RWPE2 (cell line): ENCODE measurements at regions not wholly inside any gene's neighbourhood (a gene's known extent, or its start where the extent isn't known, plus 50 kb on each side); places are given as distances from the start of the nearest gene placed in this dataset.

ENCODE experiments used
- ATAC-seq: fragments of 200-7000 bp; cut with Tn5 transposase; 3 replicates; pipeline ENCODE4 v1.9.1; 2021; ENCODE audit warnings: low read depth
- DNase-seq: peaks from one replicate; pipeline ENCODE4 v3.0.0-alpha.2; 2020; ENCODE audit warnings: low spot score
- H3K27ac ChIP-seq: fragments of 450-650 bp; 2 replicates; pipeline ENCODE4 v1.5.1; 2017; ENCODE audit warnings: mild to moderate bottlenecking; ENCODE audit not compliant: poor library complexity, severe bottlenecking
- H3K27me3 ChIP-seq: fragments of 250-450 bp; sonication (Bioruptor Pico); 2 replicates; pipeline ENCODE4 v1.5.1; 2021; ENCODE audit warnings: mild to moderate bottlenecking, moderate library complexity; ENCODE audit not compliant: insufficient read depth, poor library complexity, severe bottlenecking
- H3K36me3 ChIP-seq: fragments of 250-450 bp; sonication (Bioruptor Pico); 2 replicates; pipeline ENCODE4 v1.5.1; 2020; ENCODE audit warnings: low read depth, mild to moderate bottlenecking, moderate library complexity
- H3K4me1 ChIP-seq: fragments of 250-450 bp; sonication (Bioruptor Pico); 2 replicates; pipeline ENCODE4 v1.5.1; 2021; ENCODE audit warnings: mild to moderate bottlenecking, moderate library complexity; ENCODE audit not compliant: insufficient read depth, poor library complexity, severe bottlenecking
- H3K4me3 ChIP-seq: fragments of 250-450 bp; sonication (Bioruptor Pico); 2 replicates; pipeline ENCODE4 v1.5.1; 2021; ENCODE audit warnings: mild to moderate bottlenecking, moderate library complexity; ENCODE audit not compliant: severe bottlenecking
- H3K9me3 ChIP-seq: fragments of 250-450 bp; sonication (Bioruptor Pico); 2 replicates; pipeline ENCODE4 v1.5.1; 2021; ENCODE audit warnings: mild to moderate bottlenecking, moderate library complexity; ENCODE audit not compliant: severe bottlenecking
- CTCF ChIP-seq: fragments of 450-650 bp; IDR thresholded peaks from one replicate; pipeline ENCODE4 v1.5.1; 2017; ENCODE audit warnings: mild to moderate bottlenecking, moderate library complexity; ENCODE audit not compliant: poor library complexity, severe bottlenecking

DNA sequence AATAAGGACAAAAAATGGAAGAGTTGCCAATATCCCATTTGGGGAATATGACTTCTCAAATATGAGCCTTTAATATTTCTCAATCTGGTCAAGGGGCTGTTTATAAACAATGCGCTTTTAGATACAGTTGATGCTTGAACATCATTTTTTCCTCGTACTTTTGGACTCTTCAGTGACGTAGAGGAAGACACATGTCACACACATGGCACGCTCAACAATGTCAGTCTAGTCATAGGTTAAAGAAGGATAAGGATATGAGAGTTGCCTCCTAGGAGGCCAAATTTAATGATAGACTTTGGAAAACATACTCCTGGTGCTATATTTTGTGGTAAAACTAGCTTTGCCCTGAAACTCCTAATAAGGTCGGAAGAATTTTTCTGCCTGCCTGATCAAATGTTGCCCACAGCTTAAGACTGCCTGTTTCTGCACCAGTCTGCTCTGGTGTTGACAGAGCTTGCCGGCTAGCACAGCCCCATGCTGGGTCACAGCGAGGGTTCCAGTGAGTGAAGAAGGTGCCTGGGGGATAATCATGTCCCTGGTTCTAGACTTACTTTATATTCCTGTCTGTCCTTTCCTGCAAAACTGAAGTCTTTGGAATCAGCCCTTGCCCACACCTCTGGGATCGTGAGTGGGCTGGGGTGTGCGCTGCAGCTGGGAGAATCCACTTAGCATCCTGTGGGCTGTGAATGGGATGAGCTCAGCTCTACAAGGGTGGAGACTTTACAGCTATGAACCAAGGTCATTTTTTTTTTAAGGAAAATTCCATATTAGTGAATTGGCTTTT, 230.8 kb upstream of the IRX4 start:
- Histone ChIP-seq H3K27me3 (peaks cover 20% of the 10 kb centered on the region), H3K4me3 (no peak overlapping the region), H3K27ac (no peak overlapping the region)

DNA sequence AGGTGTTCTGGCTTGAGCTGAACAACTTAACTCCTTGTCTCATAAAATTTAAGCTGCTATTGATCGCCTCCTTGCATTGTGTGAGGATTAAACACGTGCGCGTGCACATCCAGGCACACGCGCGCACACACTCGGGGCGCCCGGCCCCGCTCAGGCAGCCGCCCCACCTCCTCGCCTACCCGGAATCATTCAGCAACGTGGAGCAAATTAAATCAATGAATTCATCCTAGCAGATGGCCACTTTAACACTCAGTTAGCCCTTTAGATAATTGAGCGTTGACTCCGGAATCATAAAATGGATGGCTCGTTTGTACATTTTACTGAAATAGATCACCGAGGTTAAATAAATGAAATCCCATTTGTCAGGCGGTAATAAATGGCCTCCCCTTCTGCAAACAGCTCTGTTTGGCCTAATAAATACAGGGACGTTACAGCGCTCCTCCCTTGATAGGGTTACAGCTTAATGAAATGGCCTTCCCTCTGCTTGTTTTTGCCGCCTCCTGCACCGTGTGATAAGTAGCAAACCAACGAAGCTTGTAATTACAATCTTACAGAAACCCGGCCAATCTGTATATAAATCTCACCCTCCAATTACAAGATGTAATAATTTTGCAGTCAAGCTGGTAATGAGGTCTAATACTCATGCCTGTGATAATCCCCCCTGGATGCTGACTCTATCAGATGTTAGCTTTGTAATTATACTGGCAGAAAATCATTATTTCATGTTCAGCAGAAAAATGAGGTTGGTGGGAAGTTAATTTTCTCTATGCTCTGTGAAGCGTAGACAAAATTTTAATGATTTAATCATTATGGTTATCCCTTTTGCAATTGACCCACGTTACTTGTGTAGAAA, 229.7 kb upstream of the IRX4 start:
- H3K27me3 ChIP-seq: peaks cover 20% of the 10 kb centered on the region
- ATAC-seq: no peak
- H3K9me3 ChIP-seq: no peaks in the 10 kb centered on the region
- DNase-seq: no peak
- no peaks in the 10 kb centered on the region for H3K36me3 ChIP-seq
- no peak for TF ChIP-seq CTCF
- no peaks in the 10 kb centered on the region for H3K4me1 ChIP-seq
- no peak overlapping the region for H3K27ac ChIP-seq
- no peak overlapping the region for H3K4me3 ChIP-seq

More for the DNA sequence above, 230.8 kb upstream of the IRX4 start:
- no peaks in the 10 kb centered on the region for H3K4me1 ChIP-seq
- no peaks in the 10 kb centered on the region for H3K36me3 ChIP-seq
- TF ChIP-seq CTCF: no peak
- DNase-seq (no peak), ATAC-seq (no peak)
- no peaks in the 10 kb centered on the region for H3K9me3 ChIP-seq

GRCh38 chr5:2111569-2112105, 228.9 kb upstream of the IRX4 start:
- Histone ChIP-seq H3K9me3 (no peaks in the 10 kb centered on the region), H3K27me3 (peaks cover 25% of the 10 kb centered on the region), H3K27ac (no peak overlapping the region), H3K4me1 (no peaks in the 10 kb centered on the region), H3K36me3 (no peaks in the 10 kb centered on the region), H3K4me3 (no peak overlapping the region)
- DNase-seq: no peak
- TF ChIP-seq CTCF: no peak
- ATAC-seq: no peak

DNA sequence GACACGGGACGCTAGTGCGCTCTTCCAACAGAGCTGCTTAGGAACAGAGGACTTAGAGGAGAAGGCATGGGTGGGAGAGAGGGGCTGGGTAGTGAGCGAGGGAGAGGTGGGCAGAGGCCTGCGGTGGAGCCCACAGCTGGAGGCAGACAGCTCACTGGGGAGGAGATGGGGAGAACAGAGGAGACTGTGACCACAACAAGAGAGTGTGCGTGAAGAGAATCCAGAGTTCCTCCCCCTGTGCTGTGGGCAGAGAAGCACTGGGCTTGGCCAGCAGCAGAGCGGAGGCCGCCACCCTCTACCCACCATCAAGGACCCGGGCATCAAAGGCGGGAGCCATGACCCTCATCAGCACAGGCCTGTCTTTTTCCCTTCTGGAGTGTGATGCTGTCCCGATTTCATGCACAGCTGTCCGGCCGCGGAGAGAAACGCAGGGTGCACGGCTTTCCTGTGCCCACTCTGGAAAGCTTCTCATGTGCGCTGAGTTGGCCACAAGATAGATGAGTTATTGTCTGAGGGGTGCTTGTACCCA, 228.3 kb upstream of the IRX4 start:
- no peaks in the 10 kb centered on the region for H3K4me1 ChIP-seq
- no peak for TF ChIP-seq CTCF
- no peaks in the 10 kb centered on the region for H3K9me3 ChIP-seq
- ATAC-seq (no peak), DNase-seq (no peak)
- no peak overlapping the region for H3K4me3 ChIP-seq
- no peak overlapping the region for H3K27ac ChIP-seq
- no peaks in the 10 kb centered on the region for H3K36me3 ChIP-seq
- peaks cover 29% of the 10 kb centered on the region for H3K27me3 ChIP-seq
